ENCODE measurements at regions not wholly inside any gene's neighbourhood (a gene's known extent, or its start where the extent isn't known, plus 50 kb on each side); places are given as distances from the start of the nearest gene placed in this dataset.

DNA sequence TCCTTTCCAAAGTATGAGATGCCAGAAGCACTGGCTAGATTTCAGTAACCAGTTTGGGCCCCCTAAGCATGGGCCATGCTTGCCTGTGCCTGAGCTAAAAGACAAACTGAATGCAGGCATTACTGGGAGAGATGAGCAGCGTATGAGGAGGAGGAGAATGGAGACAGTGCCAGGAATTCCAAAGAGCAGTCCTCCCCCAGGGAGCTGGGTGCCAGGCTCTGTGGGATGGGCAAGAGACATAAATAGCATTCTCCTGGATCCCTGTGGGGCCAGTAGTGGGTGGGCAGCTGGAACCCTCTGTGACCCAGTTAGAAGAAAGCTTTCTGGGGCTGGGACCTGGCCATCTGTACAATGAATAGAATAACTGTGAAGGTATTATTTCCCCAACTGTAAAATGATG, 235.6 kb downstream of the KCNA4 start:
- DNase-seq, result no peak

GRCh38 chr11:29780756-29781155, 236.1 kb downstream of the KCNA4 start:
- no peak for DNase-seq

DNA sequence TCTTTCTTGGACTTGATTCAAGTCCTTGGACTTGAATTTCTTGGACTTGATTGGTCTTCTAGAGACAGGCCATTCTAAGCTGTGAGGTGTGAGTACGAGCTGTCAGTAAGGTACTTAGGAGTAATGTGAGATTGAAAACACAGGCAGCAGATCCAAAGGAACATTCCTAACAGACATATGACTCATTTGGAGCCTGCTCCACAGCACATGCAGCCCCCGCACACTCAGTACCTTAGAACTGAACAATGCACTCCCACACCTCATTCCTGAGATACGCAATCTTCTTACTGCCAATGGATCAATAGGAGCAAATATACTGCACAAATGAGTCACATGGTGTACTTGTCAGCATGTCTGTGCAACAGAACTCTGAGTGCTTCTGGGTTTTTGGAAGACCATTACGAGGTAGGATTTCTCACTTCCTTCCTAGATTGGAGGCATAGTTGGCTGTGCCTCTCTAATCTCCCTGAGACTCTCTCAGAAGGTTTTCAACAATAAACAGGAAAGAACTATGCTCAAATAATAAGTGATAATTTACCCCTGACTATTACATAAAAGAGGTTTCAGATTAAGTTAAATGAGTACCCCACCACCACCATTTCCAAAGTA, 243.1 kb downstream of the KCNA4 start:
- DNase-seq, result no peak

DNA sequence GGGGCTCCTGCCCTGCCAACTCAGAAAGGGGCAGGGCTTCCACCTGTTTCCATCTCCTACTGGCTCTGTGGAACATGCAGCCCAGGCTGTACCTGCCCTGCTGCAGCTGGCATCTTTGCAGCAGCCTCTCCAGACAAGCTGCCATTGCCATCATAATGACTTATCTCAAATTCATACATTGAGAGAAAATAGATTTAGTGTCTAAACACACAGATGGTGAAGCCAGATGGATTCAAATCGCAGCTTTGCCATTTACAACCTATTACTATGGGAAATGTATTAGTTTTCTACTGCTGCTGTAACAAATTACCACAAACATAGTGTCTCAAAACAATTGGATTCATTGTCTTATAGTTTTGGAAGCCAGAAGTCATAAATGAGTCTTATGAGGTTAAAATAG, 260.0 kb downstream of the KCNA4 start:
- no peak for DNase-seq

DNA sequence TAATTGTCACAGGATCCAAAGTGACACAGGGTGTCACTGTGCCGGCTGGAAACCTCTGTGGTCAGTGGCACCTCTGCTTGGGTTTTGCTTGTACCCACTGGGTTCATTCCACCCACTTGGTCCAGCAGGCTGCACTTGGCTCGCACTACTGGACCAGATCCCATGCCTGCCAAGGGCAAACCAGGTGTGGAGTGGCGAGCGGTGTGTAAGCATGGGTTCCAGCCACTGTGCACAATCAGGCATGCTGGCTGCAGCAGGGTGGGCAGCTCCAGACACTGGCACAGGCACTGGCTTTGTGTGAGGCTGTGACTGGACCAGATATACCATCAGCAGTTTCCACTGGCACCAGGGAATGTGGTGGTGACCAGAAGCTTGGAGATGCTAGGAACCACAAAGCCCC, 261.4 kb downstream of the KCNA4 start:
- no peak for DNase-seq

GRCh38 chr11:29751618-29752017, 265.2 kb downstream of the KCNA4 start:
- DNase-seq, result no peak

DNA sequence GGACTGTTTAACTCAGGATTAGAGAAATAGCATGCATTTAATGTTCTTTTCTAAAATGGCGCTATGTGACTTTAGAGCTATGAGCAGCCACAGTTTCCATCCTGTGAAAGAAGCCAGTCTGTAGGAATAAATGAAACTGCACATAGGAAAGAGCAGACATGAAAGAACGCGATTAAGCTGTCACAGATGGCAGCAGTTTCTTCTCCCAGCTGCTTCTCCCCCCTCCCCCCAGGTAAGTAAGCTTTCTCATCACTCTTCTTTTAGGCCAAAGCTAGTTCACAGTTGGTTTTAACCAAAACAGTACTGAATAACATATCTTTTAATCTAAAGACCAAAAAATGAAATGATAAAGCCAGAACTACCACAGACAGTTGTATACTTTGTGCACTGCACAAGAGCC, 266.4 kb downstream of the KCNA4 start:
- DNase-seq, result no peak

GRCh38 chr11:29734287-29734686, 282.5 kb downstream of the KCNA4 start:
- DNase-seq, result no peak

DNA sequence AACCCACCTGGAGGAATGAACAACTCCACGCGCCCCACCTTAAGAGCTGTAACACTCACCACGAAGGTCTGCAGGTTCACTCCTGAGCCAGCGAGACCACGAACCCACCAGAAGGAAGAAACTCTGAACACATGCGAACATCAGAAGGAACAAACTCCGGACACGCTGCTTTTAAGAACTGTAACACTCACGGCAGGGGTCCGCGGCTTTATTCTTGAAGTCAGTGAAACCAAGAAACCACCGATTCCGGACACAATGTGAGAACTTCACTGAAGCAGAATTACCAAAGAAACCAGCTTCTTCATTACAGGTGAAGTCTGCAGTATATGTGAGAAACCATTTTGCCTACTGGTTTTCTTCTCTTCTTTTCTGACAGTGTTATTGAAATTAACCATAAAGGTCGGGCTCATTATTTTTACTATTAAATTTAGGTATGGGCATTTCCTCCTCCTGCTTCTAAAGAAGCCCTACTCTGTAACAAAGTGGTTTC, 303.0 kb downstream of the KCNA4 start:
- no peak for DNase-seq

GRCh38 chr11:29712616-29713015, 304.2 kb downstream of the KCNA4 start:
- no peak for DNase-seq

- DNase-seq, result no peak
These were observed 308.9 kb downstream of the KCNA4 start for GRCh38 chr11:29707924-29708323.

DNA sequence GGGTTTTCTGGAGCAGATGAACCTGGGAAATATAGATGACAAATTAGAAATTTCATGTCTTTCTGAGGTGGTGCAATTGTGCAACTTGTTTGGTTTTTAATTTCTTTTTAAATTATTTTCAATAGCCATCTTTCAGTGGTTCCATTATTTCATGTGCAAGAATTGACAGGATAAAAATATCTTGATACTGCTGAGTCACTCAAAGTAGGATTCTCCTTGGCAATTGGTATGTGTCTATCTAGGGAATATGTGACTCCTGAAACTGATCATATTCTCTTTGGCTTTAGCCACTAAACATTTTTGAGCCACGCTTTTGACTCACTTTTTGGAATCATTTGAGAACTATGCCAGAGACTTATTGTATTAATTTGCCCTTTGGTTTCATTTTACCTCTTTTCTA, 331.5 kb downstream of the KCNA4 start:
- DNase-seq, result no peak

DNA sequence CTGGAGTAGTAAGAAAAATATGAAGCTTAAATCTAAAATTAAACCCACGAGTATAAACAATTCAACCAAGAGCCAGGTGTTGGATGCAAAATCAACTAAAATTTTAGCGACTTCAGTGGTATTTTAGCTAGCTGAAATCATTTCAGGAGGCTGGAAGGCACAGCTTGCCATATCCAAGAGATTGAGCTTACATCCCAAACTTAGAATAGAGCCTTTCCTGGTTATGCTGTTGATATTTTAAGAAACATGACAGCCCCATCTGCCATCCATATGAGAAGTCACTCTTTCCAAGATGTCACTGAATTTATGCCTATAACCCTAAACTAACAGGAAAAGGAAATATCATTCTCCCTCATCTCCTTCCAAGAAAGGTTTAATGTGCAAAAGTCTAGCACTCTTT, 334.0 kb downstream of the KCNA4 start:
- no peak for DNase-seq

DNA sequence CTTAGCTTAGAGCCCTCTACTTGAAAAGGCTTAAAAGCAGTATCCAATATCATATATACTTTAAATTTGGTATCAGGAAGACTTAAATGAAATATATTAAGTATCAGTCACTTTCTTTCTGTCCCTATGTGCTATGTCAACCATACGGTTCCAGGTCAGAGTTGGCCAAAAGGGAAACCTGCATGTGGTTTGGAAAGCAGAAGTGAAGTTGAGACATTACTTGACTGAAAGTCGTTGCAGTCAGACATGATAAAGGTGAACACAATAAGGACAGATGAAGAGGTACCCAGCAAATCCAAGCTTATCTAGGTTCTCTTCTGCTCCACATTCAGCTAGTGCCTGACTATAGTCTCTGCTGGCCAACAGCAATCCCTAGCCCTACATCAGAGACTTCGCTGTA, 336.8 kb downstream of the KCNA4 start:
- no peak for DNase-seq

DNA sequence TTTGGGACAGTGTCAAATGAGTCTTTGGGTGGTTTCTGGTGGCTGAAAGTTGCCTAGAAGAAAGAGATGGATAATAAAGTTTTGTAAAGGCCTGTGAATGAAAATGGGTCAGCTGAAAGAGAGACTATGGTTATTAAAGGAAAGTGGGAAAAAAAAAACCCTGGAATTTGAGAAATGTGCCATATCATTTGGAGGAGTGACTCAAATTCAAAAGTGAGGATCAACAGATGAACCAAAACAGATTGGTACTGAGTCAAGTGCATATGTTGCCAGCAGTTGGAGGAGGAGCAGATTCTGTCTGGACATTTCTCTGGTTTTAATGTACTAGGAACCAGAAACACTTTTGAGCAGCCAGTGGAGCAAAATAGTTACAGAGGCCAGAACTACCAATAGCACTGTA, 339.8 kb downstream of the KCNA4 start:
- DNase-seq, result no peak

DNA sequence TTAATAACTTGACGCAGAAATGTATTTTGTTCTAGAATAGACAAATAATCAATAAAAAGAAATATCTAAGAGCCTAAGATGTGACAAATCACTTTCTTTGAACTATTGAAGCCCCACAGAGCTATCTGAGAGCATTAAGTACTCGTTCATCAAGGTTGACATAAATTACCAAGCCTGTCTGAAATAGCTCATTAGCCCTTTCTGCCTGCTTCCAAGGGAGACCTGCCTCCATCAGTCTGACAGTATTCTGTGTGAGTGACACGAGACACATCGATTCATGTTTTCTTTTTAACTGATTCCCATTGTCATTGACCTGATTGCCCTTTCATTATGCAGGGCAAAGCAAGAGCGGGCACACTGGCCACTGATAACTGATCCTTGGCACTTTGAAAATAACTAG, 347.5 kb downstream of the KCNA4 start:
- DNase-seq, result no peak

GRCh38 chr11:29657709-29658108, 359.1 kb downstream of the KCNA4 start:
- no peak for DNase-seq

- no peak for DNase-seq
These were observed 360.2 kb downstream of the KCNA4 start for GRCh38 chr11:29656597-29656996.

DNA sequence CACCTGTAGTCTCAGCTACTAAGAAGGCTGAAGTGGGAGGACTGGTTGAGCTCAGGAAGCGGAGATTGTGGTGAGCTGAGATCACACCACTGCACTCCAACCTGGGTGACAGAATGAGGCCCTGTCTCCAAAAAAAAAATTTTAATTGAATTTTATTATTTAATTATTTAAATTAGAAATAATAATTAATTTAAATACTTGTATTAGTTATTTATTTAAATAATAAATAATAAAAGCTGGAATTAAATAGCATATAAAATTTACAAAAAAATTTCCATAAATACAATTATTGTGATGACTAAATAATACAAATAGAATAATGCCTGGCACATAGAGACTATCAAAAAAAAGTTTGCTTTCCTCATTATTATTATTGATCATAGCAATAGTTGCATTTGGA, 371.5 kb downstream of the KCNA4 start:
- no peak for DNase-seq

DNA sequence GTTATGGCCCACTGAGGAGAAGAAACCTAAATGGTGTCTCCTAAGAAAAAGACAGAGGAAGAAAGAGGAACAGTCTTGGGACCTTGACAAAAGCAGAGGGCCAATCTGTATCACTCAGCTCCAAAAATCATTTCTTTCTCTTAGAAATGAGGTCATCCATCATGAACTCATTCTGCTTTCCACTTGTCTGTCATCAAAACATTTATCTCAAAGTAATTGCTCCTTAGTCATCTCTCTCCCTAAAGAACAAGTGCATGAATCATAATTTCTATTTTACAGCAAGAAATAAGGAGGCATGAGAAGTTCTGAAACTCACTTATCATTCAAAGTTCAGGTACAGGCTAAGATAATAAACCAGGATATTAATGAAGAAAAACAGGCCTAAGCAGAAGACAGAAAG, 375.6 kb downstream of the KCNA4 start:
- DNase-seq, result no peak

GRCh38 chr11:29634744-29635143, 382.1 kb downstream of the KCNA4 start:
- no peak for DNase-seq

DNA sequence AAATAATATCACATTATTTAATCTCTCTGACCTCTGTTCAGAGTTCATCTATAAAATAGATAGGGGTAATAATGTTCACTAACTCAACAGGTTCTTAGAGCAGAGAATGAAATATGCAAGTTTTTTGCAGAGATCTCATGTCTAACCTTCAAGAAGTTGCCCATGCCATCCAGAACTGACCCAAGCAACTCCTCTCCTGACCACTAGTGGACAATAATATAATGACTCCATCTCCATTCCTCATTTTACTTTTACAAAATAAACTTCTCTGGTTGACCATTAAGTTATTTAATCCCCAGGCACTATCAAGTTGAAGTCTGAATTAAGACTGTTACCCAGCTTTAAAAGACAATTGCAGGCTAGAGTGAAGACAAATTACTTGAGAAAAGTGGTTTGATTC, 382.6 kb downstream of the KCNA4 start:
- DNase-seq, result no peak

DNA sequence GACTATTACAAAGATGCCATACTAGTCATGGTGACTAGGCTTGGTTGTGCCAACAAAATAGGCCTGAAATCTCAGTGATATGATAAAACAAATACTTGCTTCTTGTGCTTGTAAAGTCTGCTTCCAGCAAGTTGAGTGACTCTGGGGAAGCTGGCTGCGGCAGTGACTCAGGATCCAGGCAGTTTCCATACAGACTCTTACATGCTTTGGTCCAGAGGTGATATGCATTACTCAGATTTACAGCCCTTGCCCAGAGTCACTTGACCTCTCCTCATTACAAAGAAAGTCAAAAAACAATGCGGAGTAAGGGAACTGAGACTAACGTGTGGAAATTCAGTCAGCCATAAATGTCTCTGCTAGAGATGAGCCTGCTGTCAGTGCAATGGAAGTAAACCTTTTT, 387.5 kb downstream of the KCNA4 start:
- DNase-seq, result no peak

GRCh38 chr11:29628609-29629008, 388.2 kb downstream of the KCNA4 start:
- no peak for DNase-seq

DNA sequence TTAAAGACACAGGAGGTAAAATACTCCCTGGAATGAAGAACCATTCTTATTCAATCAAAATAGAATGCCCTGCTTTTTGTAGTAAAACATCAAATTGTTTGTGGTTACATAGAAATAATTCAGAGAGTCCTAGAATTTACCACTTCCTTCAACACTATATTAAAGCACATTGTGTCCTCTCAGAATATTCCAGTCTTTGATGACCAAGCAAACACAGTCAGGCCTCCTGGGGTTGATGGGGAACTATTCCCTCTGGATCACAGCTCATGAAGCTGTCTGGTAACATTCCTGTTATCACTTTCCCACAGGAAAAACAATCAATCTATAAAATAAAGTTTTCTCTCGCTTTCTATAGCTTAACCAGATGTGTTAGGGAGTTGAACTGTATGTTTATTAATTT, 389.3 kb downstream of the KCNA4 start:
- DNase-seq, result no peak

Measured in DMS 273 treated with DMSO at 0.1 percent for 48 hours (cell line).